SK-N-SH (cell line): ENCODE measurements at regions not wholly inside any gene's neighbourhood (a gene's known extent, or its start where the extent isn't known, plus 50 kb on each side); places are given as distances from the start of the nearest gene placed in this dataset.

Source experiments
- CTCF ChIA-PET: fragments of 300-600, 350-600 bp; formaldehyde crosslinking; extraction: SDS; loops from one replicate; lab custom pipeline; 2021; lab: Yijun Ruan, JAX
- POLR2A ChIA-PET: fragments of 350-600 bp; sonication (Branson Sonifier 250); formaldehyde crosslinking; extraction: SDS; loops from one replicate; lab custom pipeline; 2020; ENCODE audit warnings: antibody characterized with exemption, inconsistent platforms; lab: Yijun Ruan, JAX
- DNase-seq: peaks from one replicate; pipeline ENCODE4 v3.0.0; 2012
- H2AFZ ChIP-seq: fragments of 200-600 bp; sonication (generic); 2 replicates; pipeline ENCODE4 v1.8.1; 2016; ENCODE audit warnings: antibody characterized with exemption, mild to moderate bottlenecking, low read depth
- H3F3A ChIP-seq: fragments of 200-600 bp; sonication (generic); replicated peaks from 2 replicates; pipeline ENCODE3; 2016; ENCODE audit warnings: antibody characterized with exemption, mild to moderate bottlenecking; ENCODE audit not compliant: insufficient read depth
- H3K27ac ChIP-seq, 2 experiments: fragments of 200-500 bp in 1 of 2; fragments of 200-600 bp in 1 of 2; sonication (Bioruptor generic) in 1 of 2; sonication (generic), shearing (Covaris generic) in 1 of 2; 2 replicates each; pipeline versions ENCODE4 v1.5.1 to v1.6.1; 2014 to 2016; ENCODE audit warnings: low read depth in 2 of 2, inconsistent platforms in 1 of 2, low read length in 1 of 2, mild to moderate bottlenecking in 1 of 2, mixed read lengths in 1 of 2
- H3K27me3 ChIP-seq: fragments of 200-600 bp; sonication (generic), shearing (Covaris generic); 2 replicates; pipeline ENCODE4 v1.6.1; 2016; ENCODE audit warnings: mixed run types; ENCODE audit not compliant: insufficient read depth
- H3K36me3 ChIP-seq, 2 experiments: fragments of 200-500 bp in 1 of 2; fragments of 200-600 bp in 1 of 2; sonication (Bioruptor generic) in 1 of 2; sonication (generic) in 1 of 2; replicated peaks in 1 of 2; 2 replicates each; pipeline versions ENCODE3 to v1.5.1; 2014 to 2016; ENCODE audit warnings: low read length in 1 of 2, mild to moderate bottlenecking in 1 of 2; ENCODE audit not compliant: insufficient read depth in 2 of 2, control insufficient read depth in 1 of 2
- H3K4me1 ChIP-seq, 2 experiments: fragments of 200-500 bp in 1 of 2; fragments of 200-600 bp in 1 of 2; sonication (Bioruptor generic) in 1 of 2; sonication (generic), shearing (Covaris generic) in 1 of 2; 2 replicates each; pipeline versions ENCODE4 v1.5.1 to v1.6.1; 2014 to 2016; ENCODE audit warnings: low read depth in 1 of 2, low read length in 1 of 2, mixed run types in 1 of 2; ENCODE audit not compliant: insufficient read depth in 2 of 2, control insufficient read depth in 1 of 2
- H3K4me2 ChIP-seq: fragments of 200-600 bp; sonication (generic), shearing (Covaris generic); 2 replicates; pipeline ENCODE4 v1.6.1; 2017; ENCODE audit warnings: mixed run types
- H3K4me3 ChIP-seq, 2 experiments: fragments of 200-500 bp in 1 of 2; fragments of 200-600 bp in 1 of 2; sonication (Bioruptor generic) in 1 of 2; sonication (generic), shearing (Covaris generic) in 1 of 2; 2 replicates each; pipeline versions ENCODE4 v1.5.1 to v1.8.1; 2014 to 2016; ENCODE audit warnings: low read depth in 2 of 2, inconsistent platforms in 1 of 2, low read length in 1 of 2, mild to moderate bottlenecking in 1 of 2, mixed read lengths in 1 of 2, moderate library complexity in 1 of 2
- H3K79me2 ChIP-seq: fragments of 200-600 bp; sonication (generic); 2 replicates; pipeline ENCODE4 v1.8.1; 2017; ENCODE audit warnings: mild to moderate bottlenecking; ENCODE audit not compliant: insufficient read depth
- H3K9ac ChIP-seq: fragments of 200-600 bp; sonication (generic); 2 replicates; pipeline ENCODE4 v1.6.1; 2017; ENCODE audit warnings: mixed run types
- H3K9me2 ChIP-seq: fragments of 200-600 bp; sonication (generic); 2 replicates; pipeline ENCODE4 v1.6.1; 2017; ENCODE audit warnings: mixed run types
- H3K9me3 ChIP-seq: fragments of 200-600 bp; sonication (generic); 2 replicates; pipeline ENCODE4 v1.6.1; 2017; ENCODE audit warnings: mixed run types, mild to moderate bottlenecking, moderate library complexity
- H4K20me1 ChIP-seq: fragments of 200-600 bp; sonication (generic); 2 replicates; pipeline ENCODE4 v1.6.1; 2017; ENCODE audit warnings: mild to moderate bottlenecking, mixed run types; ENCODE audit not compliant: insufficient read depth
- CHD2 ChIP-seq: fragments of 150-350 bp; IDR thresholded peaks from 2 replicates; pipeline ENCODE4 v1.6.1; 2018; ENCODE audit warnings: low read length; ENCODE audit not compliant: partially characterized antibody
- EP300 ChIP-seq, 2 experiments: IDR thresholded peaks; 2 replicates each; pipeline versions ENCODE4 v1.4.0 to v1.6.1; 2012; ENCODE audit warnings: borderline replicate concordance in 1 of 2, low read depth in 1 of 2, low read length in 1 of 2
- FOXJ3 ChIP-seq: sonication (generic); formaldehyde crosslinking; IDR thresholded peaks from 2 replicates; pipeline ENCODE4 v1.5.1; 2020; ENCODE audit warnings: mild to moderate bottlenecking, missing genetic modification reagents
- GABPA ChIP-seq: IDR thresholded peaks from 2 replicates; pipeline ENCODE4 v1.4.0; 2012; ENCODE audit warnings: low read depth, mild to moderate bottlenecking
- MXI1 ChIP-seq: IDR thresholded peaks from 2 replicates; pipeline ENCODE4 v1.6.1; 2012; ENCODE audit warnings: mild to moderate bottlenecking, low read depth, low read length, improper control_type of control experiment
- NRF1 ChIP-seq: IDR thresholded peaks from 2 replicates; pipeline ENCODE4 v1.6.1; 2012; ENCODE audit warnings: low read depth, mild to moderate bottlenecking, low read length
- PBX3 ChIP-seq: IDR thresholded peaks from 2 replicates; pipeline ENCODE4; 2012
- RAD21 ChIP-seq: IDR thresholded peaks from 2 replicates; pipeline ENCODE4 v1.6.1; 2012; ENCODE audit warnings: mild to moderate bottlenecking, low read length
- RCOR1 ChIP-seq: fragments of 150-350 bp; IDR thresholded peaks from 2 replicates; pipeline ENCODE4 v1.6.1; 2017; ENCODE audit warnings: antibody characterized with exemption, low read length
- REST ChIP-seq: IDR thresholded peaks from 2 replicates; pipeline ENCODE4 v1.6.1; 2012; ENCODE audit warnings: mild to moderate bottlenecking, low read depth, low read length, moderate library complexity
- RFX5 ChIP-seq: IDR thresholded peaks from 2 replicates; pipeline ENCODE4 v1.6.1; 2012; ENCODE audit warnings: mild to moderate bottlenecking, improper control_type of control experiment, low read length
- SMC3 ChIP-seq: IDR thresholded peaks from 2 replicates; pipeline ENCODE4 v1.6.1; 2012; ENCODE audit warnings: low read depth, low read length, improper control_type of control experiment
- TAF1 ChIP-seq: IDR thresholded peaks from 2 replicates; pipeline ENCODE4 v1.6.1; 2012; ENCODE audit warnings: low read depth, mild to moderate bottlenecking, low read length, moderate library complexity, borderline replicate concordance
- TEAD4 ChIP-seq: IDR thresholded peaks from 2 replicates; pipeline ENCODE4 v1.4.0; 2012; ENCODE audit warnings: mild to moderate bottlenecking, borderline replicate concordance; ENCODE audit not compliant: insufficient read depth
- WGBS: methylation state at CpG from one replicate; pipeline ENCODE4 v1.1.6; 2017; ENCODE audit warnings: low lambda C conversion rate; 5-methylcytosine and 5-hydroxymethylcytosine counted together

DNA sequence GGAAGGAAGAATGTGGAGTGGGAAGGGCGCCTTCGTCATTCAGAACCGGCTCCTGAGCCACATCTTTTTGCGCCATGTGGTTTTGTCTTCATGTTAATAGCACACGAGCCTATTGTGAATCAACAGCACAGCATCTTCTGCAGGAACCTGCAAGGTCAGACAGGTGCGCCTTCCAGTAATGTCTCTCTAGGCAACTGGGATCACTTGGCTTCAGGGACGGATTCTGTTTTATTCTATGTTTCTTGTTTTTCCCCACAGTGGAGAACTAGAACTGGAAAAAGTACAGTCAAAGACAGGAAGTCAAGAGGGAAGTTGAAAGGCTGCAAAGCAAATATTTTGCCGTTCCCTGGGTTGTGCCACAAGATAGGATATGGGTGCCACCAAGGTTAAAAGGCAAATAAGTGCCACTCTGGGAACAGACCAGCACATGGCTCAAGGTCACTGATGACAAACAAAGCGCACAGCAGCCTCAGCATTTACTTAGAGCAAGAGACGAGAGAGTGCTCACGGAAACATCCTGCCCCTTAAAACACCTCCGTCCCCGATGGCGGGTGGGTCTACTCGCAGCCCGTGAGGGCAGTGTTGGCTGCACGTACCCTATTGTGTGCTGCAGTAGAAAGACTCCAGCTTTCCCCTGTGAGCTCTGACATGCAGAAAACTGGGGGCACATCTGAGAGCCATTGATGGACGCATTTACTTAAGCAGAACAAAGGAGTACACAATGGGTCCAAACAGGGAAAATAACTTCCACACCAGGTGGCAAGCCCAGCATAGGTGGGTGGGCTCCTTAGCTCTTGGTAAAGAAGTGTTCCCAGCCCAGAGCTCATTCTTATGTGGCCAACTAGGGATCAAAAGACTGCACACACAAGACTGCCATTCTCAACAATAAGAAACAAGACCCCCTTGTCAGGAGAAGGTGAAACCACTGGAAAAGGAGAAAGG, 107.2 kb upstream of the PARD3B start:
- Histone ChIP-seq H2AFZ (no peak overlapping the region), H3K36me3 (no peaks in the 10 kb centered on the region), H3K9ac (no peak overlapping the region), H4K20me1 (no peaks in the 10 kb centered on the region), H3K27me3 (no peaks in the 10 kb centered on the region), H3K9me2 (no peaks in the 10 kb centered on the region), H3K9me3 (no peaks in the 10 kb centered on the region), H3K4me3 (no peak overlapping the region), H3F3A (no peaks in the 10 kb centered on the region), H3K4me2 (no peak overlapping the region), H3K79me2 (no peaks in the 10 kb centered on the region), H3K27ac (no peak overlapping the region), H3K4me1 (no peaks in the 10 kb centered on the region)
- 57% methylated on average over 18 of the region's 18 CpGs for WGBS
- ChIA-PET CTCF (interaction anchor here (0.7 kb wide), 1 partner anchor 43 kb away, joined by 3 read pairs; no protein-coding TSS in a partner anchor), POLR2A (no interaction called here)
- DNase-seq, result no peak
- TF ChIP-seq FOXJ3 (CRISPR knock-in tag), result no peak
- TF ChIP-seq RCOR1, result no peak
- no peak for TF ChIP-seq NRF1
- TF ChIP-seq GABPA, result no peak
- TF ChIP-seq TAF1, result no peak
- no peak for TF ChIP-seq TEAD4
- no peak for TF ChIP-seq RFX5
- TF ChIP-seq CHD2, result no peak
- TF ChIP-seq SMC3, result no peak
- TF ChIP-seq RAD21, result no peak
- TF ChIP-seq REST, result no peak
- TF ChIP-seq EP300 (IDR thresholded peaks at IDR 0.05; ENCODE audit: borderline replicate concordance in 1 of 2, low read depth in 1 of 2, low read length in 1 of 2), result no peak
- TF ChIP-seq MXI1, result no peak
- TF ChIP-seq PBX3, result no peak
